OCI-LY7 (cell line): ENCODE measurements at regions not wholly inside any gene's neighbourhood (a gene's known extent, or its start where the extent isn't known, plus 50 kb on each side); places are given as distances from the start of the nearest gene placed in this dataset.

Source experiments
- BruUV-seq: library from RNA; stranded (reverse); fragments of 400-500 nt; replicated peaks from 2 replicates; lab custom pipeline; 2021; lab: Mats Ljungman, UMichigan
- CTCF ChIA-PET: fragments of 300-600 bp; sonication (Branson Sonifier 250); formaldehyde crosslinking; loops from one replicate; lab custom pipeline; 2022; ENCODE audit warnings: antibody characterized with exemption; ENCODE audit not compliant: unreplicated experiment; lab: Charles Lee
- POLR2A ChIA-PET: fragments of 300-600 bp; sonication (Branson Sonifier 250); formaldehyde crosslinking; loops from one replicate; lab custom pipeline; 2022; ENCODE audit warnings: antibody characterized with exemption; lab: Charles Lee
- DNase-seq: peaks from one replicate; pipeline ENCODE4 v3.0.0-alpha.2; 2015; ENCODE audit warnings: low spot score
- H2AFZ ChIP-seq: fragments of 200-600 bp; sonication (generic), shearing (Covaris generic); 2 replicates; pipeline ENCODE4 v1.6.1; 2014; ENCODE audit warnings: mild to moderate bottlenecking, antibody characterized with exemption, low read length, moderate library complexity
- H3K27ac ChIP-seq: fragments of 200-600 bp; sonication (generic); 2 replicates; pipeline ENCODE4 v1.5.1; 2014; ENCODE audit warnings: mixed run types, low read depth, mild to moderate bottlenecking, moderate library complexity, low read length, inconsistent platforms; ENCODE audit not compliant: poor library complexity, severe bottlenecking
- H3K36me3 ChIP-seq: fragments of 200-600 bp; sonication (generic); 2 replicates; pipeline ENCODE4 v1.6.1; 2014; ENCODE audit warnings: mild to moderate bottlenecking, antibody characterized with exemption, low read length, moderate library complexity, mixed read lengths; ENCODE audit not compliant: insufficient read depth
- H3K4me1 ChIP-seq: fragments of 200-600 bp; sonication (generic); 2 replicates; pipeline ENCODE4 v1.5.1; 2014; ENCODE audit warnings: mild to moderate bottlenecking, low read length; ENCODE audit not compliant: insufficient read depth, poor library complexity, severe bottlenecking
- H3K4me2 ChIP-seq: fragments of 200-600 bp; sonication (generic); 2 replicates; pipeline ENCODE4 v1.6.1; 2014; ENCODE audit warnings: mild to moderate bottlenecking, low read length
- H3K4me3 ChIP-seq: fragments of 200-600 bp; sonication (generic); 2 replicates; pipeline ENCODE4 v1.5.1; 2014; ENCODE audit warnings: mild to moderate bottlenecking, low read depth, low read length; ENCODE audit not compliant: poor library complexity, severe bottlenecking
- H3K79me2 ChIP-seq: fragments of 200-600 bp; sonication (generic); 2 replicates; pipeline ENCODE4 v1.6.1; 2016; ENCODE audit warnings: low read depth, mild to moderate bottlenecking, low read length, moderate library complexity, mixed read lengths; ENCODE audit not compliant: insufficient read depth
- H3K9me2 ChIP-seq: fragments of 200-600 bp; sonication (generic); 2 replicates; pipeline ENCODE4 v1.6.1; 2016; ENCODE audit warnings: mild to moderate bottlenecking, low read length, mixed read lengths; ENCODE audit not compliant: insufficient read depth
- H3K9me3 ChIP-seq: fragments of 200-600 bp; sonication (generic); 2 replicates; pipeline ENCODE4 v1.6.1; 2014; ENCODE audit warnings: mild to moderate bottlenecking, mixed run types, low read length, mixed read lengths
- H4K20me1 ChIP-seq: fragments of 200-600 bp; sonication (generic); 2 replicates; pipeline ENCODE4 v1.6.1; 2014; ENCODE audit warnings: mild to moderate bottlenecking, antibody characterized with exemption, low read length, moderate library complexity, mixed read lengths; ENCODE audit not compliant: insufficient read depth
- CTCF ChIP-seq: fragments of 200-600 bp; sonication (generic); conservative IDR thresholded peaks from 2 replicates; pipeline ENCODE4 v1.5.1; 2014; ENCODE audit warnings: mild to moderate bottlenecking, antibody characterized with exemption, low read length, moderate library complexity, mixed read lengths
- EZH2phosphoT487 ChIP-seq: fragments of 200-600 bp; sonication (generic); IDR thresholded peaks from 2 replicates; pipeline ENCODE4 v1.6.1; 2018; ENCODE audit warnings: low read depth, borderline replicate concordance, mild to moderate bottlenecking, mixed run types, antibody characterized with exemption, low read length, moderate library complexity, mixed read lengths
- intact Hi-C: fragments of 100-400 bp; cut with micrococcal nuclease; formaldehyde crosslinking; loops from one replicate; pipeline ENCODE4 v1.10.0; 2022; ENCODE audit not compliant: unreplicated experiment

DNA sequence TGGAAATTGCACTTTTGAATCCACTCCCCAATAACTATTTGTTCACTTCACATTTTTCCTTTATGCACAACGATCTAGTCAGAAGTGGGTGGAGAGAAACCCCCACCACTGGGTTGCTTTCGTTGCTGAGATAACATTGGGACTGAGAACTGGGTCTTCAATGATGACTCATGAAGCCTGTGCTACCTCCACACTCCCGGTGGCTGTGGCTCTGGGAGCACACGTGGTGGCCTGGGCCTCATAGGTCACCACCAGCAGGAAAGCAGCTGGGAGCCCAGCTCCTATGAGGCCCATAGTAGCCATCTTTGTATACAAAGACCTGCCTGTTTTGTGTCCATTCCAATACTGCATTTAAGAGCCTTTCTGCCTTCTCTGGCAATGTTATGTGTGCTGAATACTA lies 178.0 kb upstream of the SASH1 start:
- DNase-seq = no peak
- TF ChIP-seq EZH2phosphoT487 = no peak
- no peak for TF ChIP-seq CTCF
- BruUV-seq = no TSS peak
- Histone ChIP-seq H4K20me1 (no peaks in the 10 kb centered on the region), H3K9me2 (no peaks in the 10 kb centered on the region), H3K79me2 (no peaks in the 10 kb centered on the region), H3K4me3 (no peak overlapping the region), H3K27ac (no peak overlapping the region), H3K4me1 (no peaks in the 10 kb centered on the region), H2AFZ (no peak overlapping the region), H3K9me3 (no peaks in the 10 kb centered on the region), H3K36me3 (no peaks in the 10 kb centered on the region), H3K4me2 (no peak overlapping the region)
- ChIA-PET POLR2A (interaction anchor here (0.6 to 0.7 kb wide), 2 partner anchors 37 to 1337 kb away, joined by 3 read pairs; no protein-coding TSS in a partner anchor), CTCF (no interaction called here)
- intact Hi-C loops = no loop called here

GRCh38 chr6:148166339-148166968 lies 176.2 kb upstream of the SASH1 start:
- H4K20me1 ChIP-seq = no peaks in the 10 kb centered on the region
- intact Hi-C loops = no loop called here
- no peaks in the 10 kb centered on the region for H3K9me3 ChIP-seq
- ChIA-PET POLR2A (no interaction called here), CTCF (no interaction called here)
- no peaks in the 10 kb centered on the region for H3K79me2 ChIP-seq
- no peak overlapping the region for H3K4me3 ChIP-seq
- no peaks in the 10 kb centered on the region for H3K36me3 ChIP-seq
- DNase-seq = peak; percentile 48
- peak; percentile 83 for TF ChIP-seq CTCF
- TF ChIP-seq EZH2phosphoT487 = no peak
- BruUV-seq = no TSS peak
- no peaks in the 10 kb centered on the region for H3K4me1 ChIP-seq
- H3K4me2 ChIP-seq = no peak overlapping the region
- no peak overlapping the region for H2AFZ ChIP-seq
- H3K9me2 ChIP-seq = no peaks in the 10 kb centered on the region
- H3K27ac ChIP-seq = no peak overlapping the region

DNA sequence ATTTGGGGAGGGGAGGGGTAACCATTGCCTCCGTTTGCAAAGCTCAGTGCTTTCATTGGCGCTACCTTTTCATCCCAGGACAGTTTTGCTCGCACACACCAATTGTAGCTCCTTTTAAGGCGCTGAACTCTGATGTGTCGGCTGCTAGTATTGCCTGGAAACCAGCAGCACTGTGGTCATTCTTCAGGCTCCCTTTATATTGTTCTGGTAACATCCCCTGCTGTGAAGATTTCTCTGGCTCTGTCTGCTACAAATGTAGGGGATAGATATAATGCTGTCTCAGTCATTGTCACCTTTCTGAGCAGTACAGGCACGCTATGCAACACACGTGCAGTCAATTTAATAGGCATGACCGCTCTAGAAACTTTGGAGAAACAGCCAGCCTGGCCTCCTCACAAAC lies 172.9 kb upstream of the SASH1 start:
- Histone ChIP-seq H3K4me3 (no peak overlapping the region), H4K20me1 (no peaks in the 10 kb centered on the region), H3K4me1 (no peaks in the 10 kb centered on the region), H2AFZ (no peak overlapping the region), H3K9me2 (no peaks in the 10 kb centered on the region), H3K36me3 (no peaks in the 10 kb centered on the region), H3K9me3 (no peaks in the 10 kb centered on the region), H3K4me2 (no peak overlapping the region), H3K27ac (no peak overlapping the region), H3K79me2 (no peaks in the 10 kb centered on the region)
- BruUV-seq = no TSS peak
- intact Hi-C loops = no loop called here
- ChIA-PET CTCF (no interaction called here), POLR2A (interaction anchor here (0.6 kb wide), 1 partner anchor 68 kb away, joined by 4 read pairs; no protein-coding TSS in a partner anchor)
- no peak for DNase-seq
- TF ChIP-seq CTCF (no peak), EZH2phosphoT487 (no peak)
